ENCODE measurements at regions not wholly inside any gene's neighbourhood (a gene's known extent, or its start where the extent isn't known, plus 50 kb on each side); places are given as distances from the start of the nearest gene placed in this dataset.

DNA sequence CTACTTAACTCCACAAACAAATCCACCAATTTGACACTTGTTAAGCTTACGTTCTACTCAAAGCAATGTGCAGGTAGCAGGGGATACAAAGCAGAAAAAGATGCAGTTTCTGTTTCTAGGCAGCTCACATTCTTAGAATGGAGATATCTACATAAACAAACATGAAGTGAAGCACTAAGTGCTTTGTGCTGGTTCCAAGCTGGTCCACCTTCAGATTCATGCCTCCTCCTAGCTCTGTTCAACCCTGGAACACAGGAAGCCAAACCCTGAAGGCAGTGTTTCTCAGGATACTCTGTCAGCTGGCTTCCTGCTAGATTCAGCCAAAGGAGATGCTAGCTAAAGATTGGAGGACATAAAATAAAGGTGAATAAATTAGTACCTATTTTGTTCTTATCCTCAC is 55.3 kb upstream of the NOL4 start:
- H3K4me3 Mint-ChIP-seq = no peak overlapping the region
- H3K4me1 Mint-ChIP-seq = no peaks in the 10 kb centered on the region
- no peak overlapping the region for H3K27ac Mint-ChIP-seq
- TF ChIP-seq, protein P1, sequence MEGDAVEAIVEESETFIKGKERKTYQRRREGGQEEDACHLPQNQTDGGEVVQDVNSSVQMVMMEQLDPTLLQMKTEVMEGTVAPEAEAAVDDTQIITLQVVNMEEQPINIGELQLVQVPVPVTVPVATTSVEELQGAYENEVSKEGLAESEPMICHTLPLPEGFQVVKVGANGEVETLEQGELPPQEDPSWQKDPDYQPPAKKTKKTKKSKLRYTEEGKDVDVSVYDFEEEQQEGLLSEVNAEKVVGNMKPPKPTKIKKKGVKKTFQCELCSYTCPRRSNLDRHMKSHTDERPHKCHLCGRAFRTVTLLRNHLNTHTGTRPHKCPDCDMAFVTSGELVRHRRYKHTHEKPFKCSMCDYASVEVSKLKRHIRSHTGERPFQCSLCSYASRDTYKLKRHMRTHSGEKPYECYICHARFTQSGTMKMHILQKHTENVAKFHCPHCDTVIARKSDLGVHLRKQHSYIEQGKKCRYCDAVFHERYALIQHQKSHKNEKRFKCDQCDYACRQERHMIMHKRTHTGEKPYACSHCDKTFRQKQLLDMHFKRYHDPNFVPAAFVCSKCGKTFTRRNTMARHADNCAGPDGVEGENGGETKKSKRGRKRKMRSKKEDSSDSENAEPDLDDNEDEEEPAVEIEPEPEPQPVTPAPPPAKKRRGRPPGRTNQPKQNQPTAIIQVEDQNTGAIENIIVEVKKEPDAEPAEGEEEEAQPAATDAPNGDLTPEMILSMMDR (IDR thresholded peaks at IDR 0.05; ENCODE audit: unreplicated experiment) = no peak
- no peak for DNase-seq (ENCODE audit: low spot score in 2 of 2, unreplicated experiment in 2 of 2)
- no peaks in the 10 kb centered on the region for H3K9me3 Mint-ChIP-seq
- H3K36me3 Mint-ChIP-seq = no peaks in the 10 kb centered on the region
- H3K27me3 Mint-ChIP-seq (ENCODE audit: low read depth) = no peaks in the 10 kb centered on the region

DNA sequence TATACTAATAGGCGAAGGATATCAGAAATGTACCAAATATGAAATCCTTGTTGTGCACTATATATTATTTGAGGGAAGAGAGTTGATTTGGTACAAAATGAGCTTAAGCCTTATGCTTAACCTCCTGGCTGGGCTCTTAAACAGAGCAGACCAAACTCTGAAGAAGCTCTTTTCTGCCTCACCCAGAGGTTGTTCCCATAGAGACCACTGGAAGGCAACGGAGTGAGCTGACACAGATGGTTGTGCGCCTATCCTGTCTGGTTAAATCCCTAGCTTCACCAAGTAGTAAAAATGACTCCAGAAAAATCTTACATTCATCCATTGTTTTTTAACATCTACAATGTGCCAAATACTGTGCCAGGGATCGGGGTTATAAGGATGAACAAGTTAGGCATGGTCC is 55.9 kb upstream of the NOL4 start:
- Mint-ChIP-seq H3K9me3 (no peaks in the 10 kb centered on the region), H3K4me3 (no peak overlapping the region), H3K27me3 (ENCODE audit: low read depth) (no peaks in the 10 kb centered on the region), H3K36me3 (no peaks in the 10 kb centered on the region), H3K4me1 (no peaks in the 10 kb centered on the region), H3K27ac (no peak overlapping the region)
- DNase-seq (ENCODE audit: low spot score in 2 of 2, unreplicated experiment in 2 of 2) = no peak
- TF ChIP-seq, protein P1 (IDR thresholded peaks at IDR 0.05; ENCODE audit: unreplicated experiment) = no peak

DNA sequence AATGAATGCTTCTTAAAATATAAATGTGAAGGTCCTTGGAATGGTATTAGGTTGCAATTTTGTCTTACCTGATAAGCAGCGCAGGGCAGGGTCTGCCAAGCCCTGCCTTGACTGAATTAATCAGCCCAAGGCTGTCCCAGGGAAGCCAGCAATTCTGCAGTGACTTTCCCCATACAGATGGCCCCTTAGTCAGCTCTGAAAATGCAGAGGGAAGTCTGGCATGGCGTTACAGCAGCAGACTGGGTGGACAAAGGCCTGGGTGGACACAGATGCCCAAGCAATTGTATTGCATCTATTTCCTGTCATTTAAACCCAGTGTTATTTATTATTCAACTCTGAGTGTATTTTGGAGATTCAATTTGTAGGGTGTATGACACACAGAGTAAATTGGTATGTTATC is 56.6 kb upstream of the NOL4 start:
- H3K36me3 Mint-ChIP-seq = no peaks in the 10 kb centered on the region
- no peaks in the 10 kb centered on the region for H3K27me3 Mint-ChIP-seq (ENCODE audit: low read depth)
- H3K4me1 Mint-ChIP-seq = no peaks in the 10 kb centered on the region
- H3K4me3 Mint-ChIP-seq = no peak overlapping the region
- peaks cover 1% of the 10 kb centered on the region for H3K9me3 Mint-ChIP-seq
- TF ChIP-seq, protein P1 (IDR thresholded peaks at IDR 0.05; ENCODE audit: unreplicated experiment) = no peak
- no peak for DNase-seq (ENCODE audit: low spot score in 2 of 2, unreplicated experiment in 2 of 2)
- no peak overlapping the region for H3K27ac Mint-ChIP-seq

DNA sequence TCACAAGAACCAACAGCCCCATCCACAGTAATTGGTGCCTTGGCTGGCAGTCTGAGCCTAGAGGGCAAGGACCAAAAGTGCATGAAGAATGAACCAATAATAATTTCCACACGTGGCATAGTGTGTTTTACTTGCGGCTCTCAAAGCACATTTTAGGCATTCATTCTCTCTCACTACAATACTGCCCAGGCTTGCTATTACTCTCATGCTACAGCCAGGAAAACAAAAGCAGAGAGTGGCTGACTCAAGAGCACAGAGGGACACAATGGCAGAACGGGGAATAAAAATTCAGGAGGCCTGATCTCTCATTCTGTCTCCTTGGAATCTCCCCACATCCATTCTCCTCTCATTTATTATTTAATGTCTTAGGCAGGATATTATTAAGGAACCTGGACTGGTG is 57.0 kb upstream of the NOL4 start:
- no peak for DNase-seq (ENCODE audit: low spot score in 2 of 2, unreplicated experiment in 2 of 2)
- Mint-ChIP-seq H3K9me3 (peaks cover 5% of the 10 kb centered on the region), H3K36me3 (no peaks in the 10 kb centered on the region), H3K27ac (no peak overlapping the region), H3K4me1 (no peaks in the 10 kb centered on the region), H3K4me3 (no peak overlapping the region), H3K27me3 (ENCODE audit: low read depth) (no peaks in the 10 kb centered on the region)
- TF ChIP-seq, protein P1 (IDR thresholded peaks at IDR 0.05; ENCODE audit: unreplicated experiment) = no peak

DNA sequence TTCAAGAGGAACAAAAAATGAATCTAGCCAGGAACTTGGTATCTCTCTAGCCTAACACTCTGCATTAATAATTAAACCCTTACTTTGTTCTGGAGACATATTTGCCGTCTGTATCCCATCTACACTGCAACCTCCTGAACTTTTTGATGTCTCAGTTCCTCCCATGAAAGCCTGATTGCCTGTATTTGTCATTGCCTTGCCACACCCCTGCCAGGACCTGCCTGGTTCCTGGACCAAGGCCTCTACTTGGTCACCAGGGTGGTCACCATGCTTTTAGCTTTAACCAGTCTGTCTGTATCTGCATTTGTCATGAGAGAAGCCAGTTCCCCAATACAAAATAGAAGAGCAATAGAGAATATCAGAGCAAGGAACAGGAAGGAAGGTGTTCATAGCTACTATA is 58.8 kb upstream of the NOL4 start:
- Mint-ChIP-seq H3K36me3 (no peaks in the 10 kb centered on the region), H3K27ac (no peak overlapping the region), H3K4me1 (no peaks in the 10 kb centered on the region), H3K9me3 (peaks cover 15% of the 10 kb centered on the region), H3K4me3 (no peak overlapping the region), H3K27me3 (ENCODE audit: low read depth) (no peaks in the 10 kb centered on the region)
- TF ChIP-seq, protein P1 (IDR thresholded peaks at IDR 0.05; ENCODE audit: unreplicated experiment) = no peak
- DNase-seq (ENCODE audit: low spot score in 2 of 2, unreplicated experiment in 2 of 2) = no peak

DNA sequence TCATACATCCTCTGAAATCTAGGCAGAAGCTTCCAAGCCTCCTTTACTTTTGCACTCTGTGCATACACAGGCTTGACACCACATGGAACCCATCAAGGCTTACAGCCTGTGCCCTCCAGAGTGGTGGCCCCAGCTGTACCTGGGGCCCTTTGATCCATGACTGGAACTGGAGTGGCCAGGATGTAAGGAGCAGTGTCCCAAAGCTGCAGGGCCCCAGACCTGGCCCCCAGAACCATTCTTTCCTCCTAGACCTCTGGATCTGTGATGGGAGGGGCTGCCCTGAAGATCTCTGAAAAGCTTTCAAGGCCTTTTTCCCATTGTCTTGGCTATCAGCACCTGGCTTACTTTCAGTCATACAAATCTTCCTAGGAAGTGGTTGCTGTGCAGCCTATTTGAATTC is 63.1 kb upstream of the NOL4 start:
- Mint-ChIP-seq H3K36me3 (no peaks in the 10 kb centered on the region), H3K4me1 (no peaks in the 10 kb centered on the region), H3K9me3 (peaks cover 24% of the 10 kb centered on the region), H3K27ac (no peak overlapping the region), H3K4me3 (no peak overlapping the region), H3K27me3 (ENCODE audit: low read depth) (no peaks in the 10 kb centered on the region)
- TF ChIP-seq, protein P1 (IDR thresholded peaks at IDR 0.05; ENCODE audit: unreplicated experiment) = no peak
- DNase-seq (ENCODE audit: low spot score in 2 of 2, unreplicated experiment in 2 of 2) = no peak

Measured in mesothelial cell of epicardium (in vitro differentiated cells).